Stimulated activated CD4-positive, alpha-beta T cell treated with anti-CD3 and anti-CD28 coated beads, Interleukin-12 subunit alpha, Interleukin-12 subunit beta, amount 100 ng/mL, for 24 hours (primary cell): ENCODE measurements at regions not wholly inside any gene's neighbourhood (a gene's known extent, or its start where the extent isn't known, plus 50 kb on each side); places are given as distances from the start of the nearest gene placed in this dataset.
"Not testable (repeated sequence)": the region's sequence is repeated elsewhere in the genome, so short reads cannot be mapped to it uniquely, and the experiment has no call there.

Source experiments
- DNase-seq, 2 experiments: peaks; one replicate each; pipeline ENCODE4 v3.0.0-alpha.2; 2020; ENCODE audit warnings: low read depth in 2 of 2

GRCh38 chr2:153307223-153307622 is 171.3 kb downstream of the RPRM start:
- DNase-seq: no peak

- DNase-seq: no peak
Observed at GRCh38 chr2:153299809-153300208, 178.8 kb downstream of the RPRM start.

DNA sequence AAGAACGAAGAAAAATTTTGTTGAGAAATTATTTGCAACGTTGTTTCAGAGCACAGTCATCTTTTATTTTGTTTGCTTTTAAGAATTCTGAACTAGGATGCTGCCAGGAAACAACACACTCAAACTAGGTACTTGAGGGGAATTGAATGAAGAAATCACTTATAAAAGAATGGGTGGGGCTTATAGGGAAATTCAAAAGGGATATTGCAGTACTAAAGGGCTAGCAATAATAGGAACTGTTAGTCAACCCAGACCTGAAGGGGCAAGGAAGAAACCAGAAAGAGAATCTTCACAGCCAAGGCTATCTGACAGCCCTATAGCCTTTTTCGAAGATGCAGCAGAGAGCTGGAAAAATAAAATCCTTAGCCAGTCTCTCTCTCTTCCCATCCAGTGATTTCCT is 179.3 kb downstream of the RPRM start:
- no peak for DNase-seq

- DNase-seq: no peak
Observed at GRCh38 chr2:153294199-153294786, 184.3 kb downstream of the RPRM start.

- DNase-seq: no peak
Observed at GRCh38 chr2:153291718-153292117, 186.8 kb downstream of the RPRM start.

GRCh38 chr2:153287109-153287801 is 191.3 kb downstream of the RPRM start:
- DNase-seq: no peak

- DNase-seq: no peak
Observed at GRCh38 chr2:153268941-153269461, 209.6 kb downstream of the RPRM start.

DNA sequence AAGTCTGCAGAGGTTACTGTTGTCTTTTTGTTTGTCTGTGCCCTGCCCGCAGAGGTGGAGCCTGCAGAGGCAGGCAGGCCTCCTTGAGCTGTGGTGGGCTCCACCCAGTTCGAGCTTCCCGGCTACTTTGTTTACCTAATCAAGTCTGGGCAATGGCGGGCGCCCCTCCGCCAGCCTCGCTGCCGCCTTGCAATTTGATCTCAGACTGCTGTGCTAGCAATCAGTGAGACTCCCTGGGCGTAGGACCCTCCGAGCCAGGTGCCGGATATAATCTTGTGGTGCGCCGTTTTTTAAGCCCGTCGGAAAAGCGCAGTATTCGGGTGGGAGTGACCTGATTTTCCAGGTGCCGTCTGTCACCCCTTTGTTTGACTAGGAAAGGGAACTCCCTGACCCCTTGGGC is 221.7 kb downstream of the RPRM start:
- not testable (repeated sequence) for DNase-seq

DNA sequence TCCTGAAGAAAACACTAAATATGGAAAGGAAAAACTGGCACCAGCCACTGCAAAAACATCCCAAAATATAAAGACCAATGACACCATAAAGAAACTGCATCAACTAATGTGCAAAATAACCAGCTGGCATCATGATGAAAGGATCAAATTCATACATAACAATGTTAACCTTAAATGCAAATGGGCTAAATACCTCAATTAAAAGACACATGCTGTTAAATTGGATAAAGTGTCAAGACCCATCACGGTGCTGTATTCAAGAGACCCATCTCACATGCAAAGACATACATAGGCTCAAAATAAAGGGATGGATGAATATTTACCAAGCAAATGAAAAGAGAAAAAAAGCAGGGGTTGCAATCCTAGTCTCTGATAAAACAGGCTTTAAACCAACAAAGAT is 231.9 kb downstream of the RPRM start:
- DNase-seq: not testable (repeated sequence)

DNA sequence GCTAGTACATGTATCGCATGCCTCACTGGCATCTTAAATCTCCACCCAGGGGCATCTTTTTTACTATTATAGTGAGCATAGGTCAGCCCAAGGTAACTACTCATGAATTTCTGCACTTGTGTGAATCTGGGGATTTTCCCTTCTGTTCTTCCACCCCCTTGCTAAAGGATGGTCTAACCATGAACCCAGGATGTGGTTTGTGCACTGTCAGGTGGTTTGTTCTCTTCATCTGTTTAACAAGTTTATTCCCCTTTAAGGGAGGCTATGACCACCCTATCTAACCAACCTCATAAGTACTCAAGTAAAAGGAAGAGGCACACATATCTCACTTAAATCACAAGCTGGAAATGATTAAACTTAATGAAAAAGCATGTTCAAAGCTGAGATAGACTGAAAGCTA is 243.0 kb downstream of the RPRM start:
- no peak for DNase-seq

DNA sequence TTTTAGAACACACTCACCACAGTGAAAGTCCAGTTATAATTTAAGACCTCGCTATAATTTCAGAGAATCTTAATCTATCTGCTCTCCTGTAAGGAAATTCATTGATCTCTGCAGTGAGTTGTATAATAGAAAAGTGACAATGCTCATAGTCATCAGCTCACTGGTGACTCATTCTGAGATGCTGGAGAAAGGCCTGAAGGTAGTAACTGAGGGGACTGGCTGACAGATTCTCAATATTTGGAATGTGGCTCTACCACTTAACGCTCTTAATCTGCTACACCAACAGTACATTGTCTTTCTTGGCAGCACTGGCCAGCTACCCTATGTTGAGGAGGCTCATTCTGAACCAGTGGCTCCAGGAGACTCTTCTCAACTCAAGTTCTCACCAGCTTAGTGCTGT is 246.1 kb downstream of the RPRM start:
- no peak for DNase-seq

DNA sequence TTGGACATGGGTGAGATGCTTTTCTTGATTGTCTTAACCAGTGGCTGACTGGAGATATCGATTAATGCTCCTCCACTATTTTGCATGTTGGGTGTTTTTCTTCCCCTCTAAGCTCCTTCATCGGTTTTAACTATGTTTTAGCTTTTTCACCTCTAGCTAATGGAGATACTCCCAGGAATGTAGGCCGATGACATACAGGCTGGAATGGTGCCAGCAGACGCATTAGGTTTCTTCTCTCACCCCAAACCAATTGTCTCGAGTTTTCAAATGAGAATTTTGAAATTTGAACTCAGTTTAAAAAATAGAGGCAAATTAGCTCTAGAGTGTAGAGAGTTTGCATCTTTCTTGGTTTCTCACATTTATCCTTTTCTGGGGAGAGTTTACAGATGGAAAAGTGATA is 247.6 kb downstream of the RPRM start:
- no peak for DNase-seq

- no peak for DNase-seq
Observed at GRCh38 chr2:153228904-153229303, 249.7 kb downstream of the RPRM start.

DNA sequence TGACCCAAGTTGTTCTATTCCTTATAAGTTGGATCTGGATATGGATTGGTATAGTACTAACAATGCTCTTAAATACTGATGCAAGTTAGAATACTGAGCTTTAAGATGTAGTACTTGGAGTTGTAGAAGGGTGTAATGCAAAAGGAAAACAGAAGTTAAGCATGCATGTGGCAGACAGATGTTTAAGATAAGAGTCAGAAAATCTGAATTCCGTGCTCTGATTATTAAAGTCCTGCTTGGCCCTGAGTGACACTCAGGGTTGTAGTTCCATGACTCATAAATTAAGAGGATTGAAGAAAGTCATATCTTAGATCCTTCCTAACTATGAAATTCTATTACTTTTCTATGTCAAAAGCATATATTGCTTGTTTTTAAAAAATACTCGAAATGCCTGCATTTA is 250.6 kb downstream of the RPRM start:
- DNase-seq: no peak

GRCh38 chr2:153222231-153223165 is 256.1 kb downstream of the RPRM start:
- no peak for DNase-seq

GRCh38 chr2:153221506-153221905 is 257.1 kb downstream of the RPRM start:
- no peak for DNase-seq

GRCh38 chr2:153221087-153221486 is 257.5 kb downstream of the RPRM start:
- DNase-seq: no peak

DNA sequence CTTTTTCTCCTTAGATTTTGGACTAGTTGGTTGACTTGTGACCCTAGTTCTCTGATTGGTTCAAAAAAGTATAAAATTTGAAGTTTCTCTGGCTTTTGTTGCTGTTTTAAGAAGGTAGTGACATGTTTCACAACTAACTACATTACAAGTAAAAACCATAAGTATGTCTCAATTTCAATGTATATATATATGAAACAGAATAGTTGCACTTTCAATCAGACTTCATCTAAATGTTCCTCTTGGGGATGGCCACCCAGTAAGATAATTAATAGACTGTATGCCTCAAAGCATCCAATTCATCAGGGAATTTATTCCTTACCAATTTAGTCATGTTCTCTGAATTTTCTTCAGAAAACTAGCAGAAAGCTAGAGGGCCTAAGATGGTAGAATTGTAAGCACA is 259.7 kb downstream of the RPRM start:
- DNase-seq: no peak

DNA sequence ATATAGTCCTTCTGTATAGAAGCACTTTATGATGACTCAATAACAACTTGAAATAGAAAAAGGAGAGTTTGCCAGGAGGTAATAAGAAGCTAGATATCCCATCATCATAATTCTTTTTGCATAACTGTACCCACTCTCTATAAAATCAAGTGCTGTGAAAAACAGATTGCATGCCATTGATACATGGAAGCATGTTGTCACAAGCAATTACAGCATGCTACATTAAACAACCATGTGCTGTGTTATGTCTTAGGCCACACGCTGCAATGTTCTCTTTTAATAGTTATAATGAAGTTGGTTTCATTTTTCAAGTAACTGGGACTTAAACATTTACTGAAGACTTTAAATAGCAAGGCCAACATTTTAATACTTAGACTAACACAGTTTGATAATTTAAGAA is 264.2 kb downstream of the RPRM start:
- no peak for DNase-seq

- DNase-seq: no peak
Observed at GRCh38 chr2:153213022-153213421, 265.5 kb downstream of the RPRM start.

DNA sequence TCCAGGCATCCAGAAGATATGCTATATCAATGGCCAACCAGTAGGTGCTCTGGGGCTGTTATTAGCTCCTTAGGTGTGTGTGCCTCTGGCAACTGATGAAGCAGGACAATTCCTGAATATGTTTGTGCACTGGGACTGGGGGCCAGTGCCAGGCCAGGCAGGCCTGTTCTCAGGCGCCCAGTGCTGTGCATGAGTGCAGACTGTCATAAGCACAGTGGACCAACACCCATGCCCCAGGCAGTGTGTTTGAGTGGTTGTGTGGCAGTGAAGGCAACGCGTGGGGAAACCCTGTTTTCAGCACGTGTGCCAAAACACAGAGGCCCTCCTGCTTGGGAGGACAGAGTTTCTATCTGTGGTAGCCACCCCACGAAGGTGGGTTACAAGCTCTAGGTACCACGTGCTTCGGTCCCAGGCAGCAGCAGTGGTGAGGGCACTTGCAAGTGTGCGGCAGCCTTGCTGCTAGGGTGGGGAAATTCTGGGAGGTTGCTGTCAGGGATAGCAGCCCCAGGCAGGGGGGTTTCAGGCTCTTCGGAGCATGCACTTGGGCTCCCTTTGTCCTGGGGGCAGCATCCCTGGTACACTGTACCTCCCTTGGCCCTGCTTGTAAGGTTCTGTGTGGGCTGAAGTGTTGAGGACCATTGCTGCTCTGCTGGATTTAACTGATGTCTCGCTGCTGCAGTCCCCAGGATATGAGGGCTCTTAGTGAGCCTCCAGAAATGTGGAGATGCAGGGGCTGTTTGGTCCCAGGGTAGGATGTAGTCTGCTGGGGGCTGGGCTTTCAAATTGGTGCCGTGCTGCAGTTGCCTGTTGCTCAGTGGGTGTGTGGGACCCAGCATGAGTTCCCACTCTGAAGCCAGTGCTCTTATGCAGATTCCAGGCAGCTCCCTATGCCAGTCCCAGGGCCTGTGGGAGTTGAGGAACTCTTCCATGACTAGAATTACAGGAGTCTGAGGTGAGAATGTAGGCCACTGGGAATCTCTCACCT is 280.9 kb downstream of the RPRM start:
- no peak for DNase-seq
